MG63 (cell line): ENCODE measurements at regions not wholly inside any gene's neighbourhood (a gene's known extent, or its start where the extent isn't known, plus 50 kb on each side); places are given as distances from the start of the nearest gene placed in this dataset.

Experiments
- DNase-seq: peaks from one replicate; pipeline ENCODE4 v3.0.0-alpha.2; 2020
- H3K27me3 ChIP-seq: fragments of 250-450 bp; sonication (Bioruptor Pico); 2 replicates; pipeline ENCODE4 v1.5.1; 2020; ENCODE audit warnings: mild to moderate bottlenecking, moderate library complexity
- H3K36me3 ChIP-seq: fragments of 250-450 bp; sonication (Bioruptor Pico); 2 replicates; pipeline ENCODE4 v1.5.1; 2020; ENCODE audit warnings: mild to moderate bottlenecking, moderate library complexity
- H3K4me3 ChIP-seq: fragments of 250-450 bp; sonication (Bioruptor Pico); 2 replicates; pipeline ENCODE4 v1.5.1; 2020; ENCODE audit warnings: mild to moderate bottlenecking, moderate library complexity
- H3K9me3 ChIP-seq: fragments of 250-450 bp; sonication (Bioruptor Pico); 2 replicates; pipeline ENCODE4 v1.5.1; 2020; ENCODE audit warnings: mild to moderate bottlenecking, moderate library complexity

DNA sequence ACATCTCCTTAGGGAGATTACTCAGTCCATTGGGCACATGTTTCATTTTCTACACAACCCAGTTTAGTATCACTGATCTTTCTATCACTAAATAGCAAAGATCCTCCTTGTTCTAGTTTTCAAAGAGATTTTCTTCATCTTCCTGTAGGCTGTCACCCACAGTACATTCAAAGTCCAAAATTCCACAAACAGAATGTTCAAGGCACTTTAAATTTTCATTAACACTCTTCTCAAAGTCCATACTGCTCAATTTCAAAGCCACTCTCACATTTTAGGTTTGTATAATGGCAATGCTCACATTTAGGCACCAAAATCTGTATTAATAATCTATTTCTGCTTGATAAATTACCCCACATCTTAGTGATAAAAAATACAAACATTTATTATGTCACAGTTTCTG is 152.8 kb downstream of the FSIP2 start:
- H3K9me3 ChIP-seq, result no peaks in the 10 kb centered on the region
- H3K27me3 ChIP-seq, result no peaks in the 10 kb centered on the region
- H3K36me3 ChIP-seq, result no peaks in the 10 kb centered on the region
- DNase-seq, result no peak
- H3K4me3 ChIP-seq, result no peak overlapping the region

DNA sequence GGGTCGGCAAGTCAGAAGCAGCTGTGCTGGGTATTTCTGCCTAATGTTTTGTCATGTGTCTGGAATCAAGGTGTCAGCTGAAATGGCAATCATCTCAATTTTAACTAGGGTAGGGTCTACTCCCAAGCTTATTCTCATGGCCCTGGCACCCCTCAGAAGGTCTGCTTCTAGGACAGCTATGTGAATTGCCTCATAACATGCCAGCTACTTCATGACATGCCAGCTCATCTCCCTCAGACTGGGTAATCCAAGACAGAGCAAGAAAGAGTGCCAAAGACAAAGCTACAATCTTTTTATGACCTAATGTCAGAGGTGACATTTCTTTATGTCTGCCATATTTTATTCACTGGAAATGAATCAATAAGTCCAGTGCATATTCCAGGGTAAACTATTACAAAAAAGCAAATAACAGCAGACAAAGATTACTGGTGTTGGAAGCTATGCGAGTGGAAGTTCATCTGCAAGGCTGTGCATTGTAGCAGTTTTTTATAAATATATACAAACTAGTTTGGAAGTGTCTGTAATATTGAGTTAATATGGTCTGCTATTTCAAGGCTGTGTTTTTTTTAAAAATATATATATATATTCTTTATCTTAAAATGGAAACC is 153.3 kb downstream of the FSIP2 start:
- Histone ChIP-seq H3K36me3 (no peaks in the 10 kb centered on the region), H3K4me3 (no peak overlapping the region), H3K9me3 (no peaks in the 10 kb centered on the region), H3K27me3 (no peaks in the 10 kb centered on the region)
- DNase-seq, result no peak

DNA sequence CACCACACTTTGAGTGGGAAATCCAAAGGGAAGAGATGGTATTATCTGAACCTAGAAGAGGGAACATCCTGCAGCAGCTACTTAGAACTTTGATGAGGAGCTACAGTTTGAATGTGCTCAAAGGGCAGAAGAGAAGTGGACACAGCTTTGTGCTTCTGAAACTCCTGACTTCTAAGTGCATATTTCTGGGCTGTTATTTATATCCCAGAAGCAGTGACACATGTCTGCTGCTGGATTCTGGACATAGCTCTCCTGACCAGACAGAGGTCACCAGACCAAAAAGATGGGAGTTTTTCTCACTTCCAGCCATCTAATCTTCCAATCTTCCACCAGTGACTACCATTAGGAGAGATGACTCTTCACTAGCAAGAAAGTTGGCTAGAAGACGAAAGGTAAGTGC is 153.9 kb downstream of the FSIP2 start:
- H3K4me3 ChIP-seq, result no peak overlapping the region
- no peaks in the 10 kb centered on the region for H3K36me3 ChIP-seq
- no peaks in the 10 kb centered on the region for H3K27me3 ChIP-seq
- no peak for DNase-seq
- no peaks in the 10 kb centered on the region for H3K9me3 ChIP-seq

DNA sequence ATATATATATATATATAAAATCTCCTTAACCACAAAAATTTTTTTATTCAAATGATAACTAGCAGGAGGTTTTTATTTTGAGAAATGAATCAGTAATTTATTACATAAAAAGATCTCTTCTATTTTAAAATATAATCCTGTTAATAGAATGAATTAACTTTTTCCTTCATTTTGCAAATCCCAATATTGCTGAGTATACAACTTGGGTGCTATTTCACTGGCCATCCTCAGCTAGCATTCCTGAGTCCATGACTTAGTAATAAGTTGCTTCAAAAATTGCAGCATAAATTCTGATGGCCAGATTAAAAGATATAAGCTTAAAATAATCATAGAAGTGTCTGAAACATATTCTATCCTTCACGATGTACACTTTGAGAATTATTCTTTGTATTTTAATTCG is 155.6 kb downstream of the FSIP2 start:
- H3K4me3 ChIP-seq, result no peak overlapping the region
- H3K36me3 ChIP-seq, result no peaks in the 10 kb centered on the region
- DNase-seq, result no peak
- no peaks in the 10 kb centered on the region for H3K9me3 ChIP-seq
- no peaks in the 10 kb centered on the region for H3K27me3 ChIP-seq

DNA sequence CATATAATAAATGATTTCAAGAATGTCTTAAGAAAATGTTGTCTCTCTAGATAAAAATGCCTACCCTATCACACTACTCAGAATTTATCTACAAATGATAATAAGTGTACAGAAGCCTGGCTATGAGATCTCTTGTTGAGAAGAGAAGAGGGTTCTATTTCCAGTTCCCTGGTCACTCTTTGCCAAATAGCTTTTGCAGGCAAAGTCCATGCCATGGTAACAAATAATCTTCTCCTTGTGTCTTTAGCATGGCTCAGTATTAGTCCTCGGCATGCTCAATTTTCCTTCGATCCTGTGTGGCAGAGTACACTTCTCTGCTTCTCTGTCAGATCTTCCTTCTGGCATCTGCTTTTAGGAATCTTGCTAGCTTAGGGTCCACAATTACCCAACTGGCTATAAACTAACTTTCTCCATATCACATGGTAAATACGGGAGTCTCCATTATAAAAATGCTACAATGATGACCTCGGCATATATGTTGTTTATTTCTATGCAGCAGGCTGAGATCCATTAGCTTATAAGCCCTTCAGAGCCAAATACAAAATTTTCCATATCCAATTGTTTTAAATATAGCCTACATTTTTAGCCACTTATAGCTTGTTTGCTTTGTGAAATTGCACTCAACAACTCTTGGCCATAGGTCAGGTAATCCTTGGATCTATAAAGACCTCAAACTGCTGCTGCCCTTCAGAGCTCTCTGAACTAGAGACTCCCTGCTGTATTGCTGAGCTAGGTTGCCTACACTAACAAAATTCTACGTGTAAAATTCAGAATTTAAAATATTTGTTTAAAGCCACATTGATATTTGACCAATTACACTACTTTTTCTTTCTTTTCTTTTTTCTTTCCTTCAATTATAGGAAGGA is 157.5 kb downstream of the FSIP2 start:
- Histone ChIP-seq H3K4me3 (no peak overlapping the region), H3K9me3 (no peaks in the 10 kb centered on the region), H3K27me3 (no peaks in the 10 kb centered on the region), H3K36me3 (no peaks in the 10 kb centered on the region)
- DNase-seq, result no peak

DNA sequence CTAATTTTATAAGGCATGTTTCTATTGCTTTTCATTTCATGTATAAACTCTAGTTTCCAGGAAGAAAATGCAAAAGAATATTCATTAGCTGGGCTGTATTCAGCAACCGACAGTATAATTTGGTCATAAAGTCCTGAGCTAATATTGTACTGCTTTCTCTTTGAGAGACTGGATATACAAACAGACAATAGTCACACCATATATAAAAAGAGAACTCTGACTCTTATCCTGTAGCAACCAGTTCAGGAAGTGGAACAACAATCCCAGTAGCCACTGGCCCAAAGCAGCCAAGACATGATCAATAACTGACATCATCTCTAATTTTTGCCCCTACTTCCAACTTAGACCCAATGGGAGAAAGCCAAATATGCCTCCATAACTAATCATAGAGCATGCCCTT is 160.8 kb downstream of the FSIP2 start:
- no peaks in the 10 kb centered on the region for H3K27me3 ChIP-seq
- no peaks in the 10 kb centered on the region for H3K36me3 ChIP-seq
- H3K4me3 ChIP-seq, result no peak overlapping the region
- no peaks in the 10 kb centered on the region for H3K9me3 ChIP-seq
- no peak for DNase-seq

DNA sequence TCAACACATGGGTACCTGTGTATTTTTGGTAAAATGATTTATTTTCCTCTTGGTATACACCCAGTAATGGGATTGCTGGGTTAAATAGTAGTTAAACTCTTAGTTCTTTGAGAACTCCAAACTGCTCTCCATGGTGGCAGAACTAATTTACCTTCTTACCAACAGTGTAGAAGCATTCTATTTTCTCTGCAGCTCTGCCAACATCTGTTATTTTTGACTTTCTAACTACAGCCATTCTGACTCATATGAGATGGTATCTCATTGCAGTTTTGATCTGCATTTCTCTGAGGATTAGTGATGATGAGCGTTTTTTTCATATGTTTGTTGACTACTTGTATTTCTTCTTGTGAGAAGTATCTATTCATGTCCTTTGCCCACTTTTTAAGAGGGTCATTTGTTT is 180.6 kb downstream of the FSIP2 start:
- no peaks in the 10 kb centered on the region for H3K36me3 ChIP-seq
- no peaks in the 10 kb centered on the region for H3K27me3 ChIP-seq
- no peak overlapping the region for H3K4me3 ChIP-seq
- no peak for DNase-seq
- no peaks in the 10 kb centered on the region for H3K9me3 ChIP-seq

DNA sequence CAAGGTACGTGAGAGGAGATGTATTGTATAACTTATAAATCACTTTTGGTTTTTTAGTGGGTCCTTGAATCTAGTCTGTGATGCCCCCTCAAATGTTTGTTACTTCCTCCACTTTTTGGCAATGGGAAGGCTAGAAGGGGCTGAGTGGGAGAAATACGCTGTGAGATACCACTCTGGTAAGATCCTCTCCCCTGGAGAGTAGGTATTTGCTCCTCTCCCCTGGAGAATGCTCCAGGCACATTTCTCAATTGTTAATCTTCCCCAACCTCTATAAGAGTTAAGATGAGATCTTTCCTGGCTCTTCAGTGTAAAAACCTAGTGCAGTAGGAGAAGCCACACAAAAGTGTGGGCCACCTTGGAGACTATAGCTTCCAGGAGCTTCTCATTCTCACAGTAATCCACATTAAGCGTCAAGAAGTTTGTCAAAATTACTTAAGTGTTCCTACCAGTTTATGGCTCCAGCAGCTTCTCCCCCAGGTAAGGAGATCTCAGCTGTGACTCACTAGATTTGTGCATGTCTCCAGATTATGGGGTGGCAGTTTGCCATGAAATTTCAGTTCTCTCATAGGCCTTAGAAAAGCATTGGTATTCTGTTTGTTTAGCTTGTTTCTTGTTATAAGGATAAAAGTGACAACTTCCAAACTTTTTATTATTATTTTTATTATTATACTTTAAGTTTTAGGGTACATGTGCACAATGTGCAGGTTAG is 182.6 kb downstream of the FSIP2 start:
- no peak for DNase-seq
- H3K36me3 ChIP-seq, result no peaks in the 10 kb centered on the region

DNA sequence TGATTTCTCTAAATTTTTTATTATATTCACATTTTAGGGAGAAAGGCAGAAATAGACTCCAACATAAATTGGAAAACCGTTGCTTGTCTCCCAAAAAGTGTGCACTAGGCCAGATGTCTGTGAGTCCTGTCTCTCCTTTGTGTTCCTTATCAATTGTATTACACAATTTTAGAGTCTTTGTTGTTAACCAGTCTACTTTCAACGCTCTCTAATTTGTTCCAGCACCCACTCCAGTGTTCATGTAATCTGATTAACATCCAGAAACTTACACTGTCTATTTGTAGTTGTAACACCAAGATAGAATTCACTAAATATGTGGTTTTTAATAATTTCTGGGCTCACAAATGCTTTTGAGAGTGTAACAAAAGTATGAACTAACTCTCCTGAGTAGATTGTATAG is 195.6 kb downstream of the FSIP2 start:
- H3K9me3 ChIP-seq, result no peaks in the 10 kb centered on the region
- no peaks in the 10 kb centered on the region for H3K27me3 ChIP-seq
- no peak overlapping the region for H3K4me3 ChIP-seq
- DNase-seq, result no peak
- no peaks in the 10 kb centered on the region for H3K36me3 ChIP-seq

More for the DNA sequence above, 182.6 kb downstream of the FSIP2 start:
- Histone ChIP-seq H3K4me3 (no peak overlapping the region), H3K27me3 (no peaks in the 10 kb centered on the region), H3K9me3 (no peaks in the 10 kb centered on the region)

DNA sequence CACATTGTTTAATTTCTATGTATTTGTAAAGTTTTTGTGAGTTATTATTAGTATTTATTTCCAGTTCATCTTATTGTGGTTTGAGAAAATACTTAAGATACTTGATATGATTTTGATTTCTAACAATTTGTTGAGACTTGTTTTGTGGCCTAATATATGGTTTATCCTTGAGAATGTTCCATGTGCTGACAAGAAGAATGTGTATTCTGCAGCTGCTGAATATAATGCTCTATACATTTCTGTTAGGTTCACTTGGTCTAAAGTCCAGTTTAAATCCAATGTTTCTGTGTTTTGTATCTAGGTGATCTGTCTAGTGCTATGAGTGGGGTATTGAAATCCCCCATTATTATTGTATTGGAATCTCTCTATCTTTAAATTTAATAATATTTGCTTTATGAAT is 201.3 kb downstream of the FSIP2 start:
- DNase-seq, result no peak
- Histone ChIP-seq H3K36me3 (no peaks in the 10 kb centered on the region), H3K27me3 (no peaks in the 10 kb centered on the region), H3K4me3 (no peak overlapping the region), H3K9me3 (0 out of 2 replicates have a peak, but pooled peaks cover 5% of the 10 kb centered on the region)

DNA sequence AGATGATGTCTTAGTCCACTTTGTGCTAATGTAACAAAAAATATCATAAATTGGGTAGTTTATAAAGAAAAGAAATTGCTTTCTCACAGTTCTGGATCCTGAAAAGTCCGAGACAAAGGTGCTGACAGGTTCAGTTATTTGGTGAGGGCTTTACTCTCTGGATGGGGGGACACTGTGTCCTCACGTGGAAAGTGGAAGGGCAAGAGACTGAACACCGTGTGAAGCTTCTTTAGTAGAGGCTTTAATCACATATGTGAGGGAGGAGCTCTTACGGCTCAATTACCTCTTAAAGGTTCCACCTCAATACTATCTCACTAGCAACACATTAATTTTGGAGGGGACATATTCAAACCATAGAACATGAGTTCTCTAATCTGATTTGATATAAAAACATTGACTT is 204.3 kb downstream of the FSIP2 start:
- no peak overlapping the region for H3K4me3 ChIP-seq
- 0 out of 2 replicates have a peak, but pooled peaks cover 5% of the 10 kb centered on the region for H3K9me3 ChIP-seq
- H3K36me3 ChIP-seq, result no peaks in the 10 kb centered on the region
- H3K27me3 ChIP-seq, result no peaks in the 10 kb centered on the region
- no peak for DNase-seq

DNA sequence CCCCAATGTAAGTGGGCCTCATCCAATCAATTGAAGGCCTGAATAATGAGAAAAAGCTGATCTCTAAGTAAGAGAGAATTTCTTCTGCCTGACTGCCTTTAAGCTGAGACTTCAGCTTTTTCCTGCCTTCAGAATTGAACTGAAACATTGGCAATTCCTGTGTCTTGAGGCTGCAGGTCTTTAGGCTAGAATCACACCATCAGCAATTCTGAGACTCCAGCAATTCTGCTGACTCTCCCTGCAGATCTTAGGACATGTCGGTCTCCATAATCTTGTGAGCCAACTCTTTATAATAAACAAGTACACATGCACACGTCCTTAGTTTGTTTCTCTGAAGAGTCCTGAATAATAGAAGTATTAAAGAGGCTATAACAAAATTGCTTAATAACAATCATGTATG is 209.1 kb downstream of the FSIP2 start:
- Histone ChIP-seq H3K4me3 (no peak overlapping the region), H3K27me3 (no peaks in the 10 kb centered on the region), H3K9me3 (no peaks in the 10 kb centered on the region), H3K36me3 (no peaks in the 10 kb centered on the region)
- DNase-seq, result no peak

DNA sequence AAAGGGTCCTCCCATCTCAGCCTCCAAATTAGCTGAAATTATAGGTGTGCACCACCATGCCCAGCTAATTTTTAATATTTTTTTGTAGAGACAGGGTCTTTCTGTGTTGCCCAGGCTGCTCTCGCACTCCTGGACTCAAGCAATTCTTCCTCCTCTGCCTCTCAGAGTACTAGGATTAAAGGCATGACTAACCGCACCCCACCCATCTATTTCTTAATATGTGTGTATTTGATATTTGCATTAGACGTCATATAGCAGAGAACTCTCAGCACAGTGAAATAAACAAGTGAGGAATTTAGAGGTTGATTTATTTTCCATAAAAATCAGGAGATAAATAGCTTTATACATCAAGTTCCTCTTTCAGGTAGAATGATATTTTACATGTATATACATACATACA is 213.5 kb downstream of the FSIP2 start:
- DNase-seq, result no peak
- no peaks in the 10 kb centered on the region for H3K36me3 ChIP-seq
- H3K9me3 ChIP-seq, result no peaks in the 10 kb centered on the region
- H3K4me3 ChIP-seq, result no peak overlapping the region
- no peaks in the 10 kb centered on the region for H3K27me3 ChIP-seq

DNA sequence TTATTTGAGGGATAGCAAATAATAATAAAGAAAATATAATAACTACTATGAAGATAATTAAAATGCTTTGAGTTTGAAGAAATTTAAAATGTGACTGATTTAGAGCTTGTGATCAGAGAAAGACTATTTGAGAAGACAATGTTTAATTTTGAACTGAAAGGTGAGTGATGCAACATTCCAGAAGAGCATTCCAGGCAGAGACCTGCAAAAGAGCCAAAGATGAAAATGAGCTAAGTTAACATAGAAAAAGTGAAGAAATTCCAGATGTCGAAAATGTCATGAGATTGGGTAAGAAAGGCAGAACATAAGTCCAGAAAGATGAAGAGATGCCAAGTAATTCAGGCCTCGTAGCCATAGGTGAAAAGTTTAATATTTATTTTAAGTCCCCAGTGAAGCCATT is 215.8 kb downstream of the FSIP2 start:
- Histone ChIP-seq H3K9me3 (no peaks in the 10 kb centered on the region), H3K36me3 (no peaks in the 10 kb centered on the region), H3K27me3 (no peaks in the 10 kb centered on the region), H3K4me3 (no peak overlapping the region)
- no peak for DNase-seq

DNA sequence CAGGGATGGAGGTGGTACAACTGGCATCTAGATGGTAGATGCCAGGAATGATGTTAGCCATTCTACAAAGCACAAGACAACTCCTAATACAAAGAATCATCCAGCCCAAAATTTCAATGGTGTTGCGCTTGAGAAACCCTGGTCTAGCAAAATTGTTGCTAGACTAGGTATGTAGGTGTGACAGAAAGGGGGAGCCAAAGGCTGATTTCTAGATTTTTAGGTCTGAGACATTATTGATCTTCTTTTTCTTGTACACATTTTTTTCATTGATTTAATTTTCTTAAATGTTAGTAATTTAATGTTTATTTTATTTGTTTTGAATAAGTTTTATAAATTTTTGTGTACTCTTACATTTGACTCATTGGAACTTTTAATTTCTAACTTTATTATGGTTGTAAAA is 216.4 kb downstream of the FSIP2 start:
- DNase-seq, result no peak
- H3K36me3 ChIP-seq, result no peaks in the 10 kb centered on the region
- no peaks in the 10 kb centered on the region for H3K27me3 ChIP-seq
- H3K4me3 ChIP-seq, result no peak overlapping the region
- H3K9me3 ChIP-seq, result no peaks in the 10 kb centered on the region

DNA sequence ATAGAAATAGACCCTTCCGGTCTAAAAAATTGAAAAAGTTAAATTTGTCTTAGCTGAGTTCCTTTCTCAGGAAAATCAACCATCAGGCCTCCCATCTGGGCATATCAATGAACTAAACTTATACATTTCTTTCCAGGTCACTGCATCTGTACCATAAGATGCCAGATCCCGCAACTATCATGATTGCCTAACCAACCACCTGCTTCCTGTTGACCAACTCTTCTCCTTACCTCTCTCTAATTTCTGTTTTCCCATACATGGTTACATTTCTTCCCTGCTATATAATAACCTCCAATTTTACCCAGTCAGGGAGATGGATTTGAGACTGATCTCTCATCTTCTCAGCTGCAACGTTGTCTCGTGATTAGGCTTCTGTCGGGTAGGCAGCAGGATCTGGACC is 228.7 kb downstream of the FSIP2 start:
- no peaks in the 10 kb centered on the region for H3K36me3 ChIP-seq
- no peak for DNase-seq
- no peak overlapping the region for H3K4me3 ChIP-seq
- H3K9me3 ChIP-seq, result no peaks in the 10 kb centered on the region
- no peaks in the 10 kb centered on the region for H3K27me3 ChIP-seq

DNA sequence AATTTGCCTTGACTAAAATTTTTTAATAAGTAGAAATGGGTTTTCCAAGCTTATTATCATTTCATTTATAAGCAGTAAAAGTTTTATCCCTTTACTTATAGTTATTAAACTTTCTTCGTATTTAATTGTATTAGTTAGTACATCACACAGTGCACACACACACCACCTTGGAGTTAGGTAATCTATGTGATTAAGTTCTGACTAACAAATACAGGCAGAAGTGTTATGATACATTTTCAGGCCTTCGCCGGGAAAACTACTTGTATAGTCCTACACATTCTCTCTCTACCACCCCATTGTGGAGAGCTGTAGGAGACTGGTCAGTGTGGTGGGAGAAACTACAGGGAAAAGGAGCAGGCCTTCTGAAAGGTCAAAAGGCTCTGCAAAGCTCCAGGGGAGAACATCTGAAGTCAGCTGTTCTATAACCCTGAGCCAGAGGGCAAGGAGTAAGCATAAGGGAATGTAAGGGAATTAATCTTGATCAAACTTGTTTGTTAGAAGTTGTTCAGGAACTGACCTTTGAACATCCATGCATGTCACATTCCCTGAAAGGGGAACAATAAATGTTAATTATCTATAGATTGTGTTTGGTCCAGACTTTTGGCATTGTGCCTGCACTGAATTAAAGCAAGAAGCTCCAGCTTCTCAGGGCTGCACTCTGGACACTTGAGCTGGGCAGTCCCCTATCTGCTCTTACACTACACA is 231.7 kb downstream of the FSIP2 start:
- Histone ChIP-seq H3K4me3 (no peak overlapping the region), H3K27me3 (no peaks in the 10 kb centered on the region), H3K9me3 (peaks cover 6% of the 10 kb centered on the region; the same call in 1 of the 2 replicates), H3K36me3 (no peaks in the 10 kb centered on the region)
- DNase-seq, result no peak
